GM12891 (cell line): ENCODE measurements at regions not wholly inside any gene's neighbourhood (a gene's known extent, or its start where the extent isn't known, plus 50 kb on each side); places are given as distances from the start of the nearest gene placed in this dataset.

ENCODE experiments used
- DNase-seq: peaks from one replicate; pipeline ENCODE4 v3.0.0; 2011; ENCODE audit warnings: low spot score; ENCODE audit not compliant: insufficient read length
- FAIRE-seq: peaks from 2 replicates; lab custom pipeline; 2011; peaks lifted over from hg19 to GRCh38; lab: Jason Lieb, UNC
- PAX5 ChIP-seq: IDR thresholded peaks from 2 replicates; pipeline ENCODE4 v1.6.1; 2011; ENCODE audit warnings: low read length, moderate library complexity, mild to moderate bottlenecking; ENCODE audit not compliant: insufficient read depth, severe bottlenecking
- POLR2A ChIP-seq: IDR thresholded peaks from 2 replicates; pipeline ENCODE4 v1.6.1; 2011; ENCODE audit warnings: low read depth, low read length, control low read depth
- POLR2AphosphoS5 ChIP-seq: IDR thresholded peaks from 2 replicates; pipeline ENCODE4 v1.6.1; 2011; ENCODE audit warnings: low read depth, low read length, control low read depth
- POU2F2 ChIP-seq: IDR thresholded peaks from 2 replicates; pipeline ENCODE4 v1.6.1; 2011; ENCODE audit warnings: low read depth, mild to moderate bottlenecking, control low read depth, low read length, moderate library complexity
- SPI1 ChIP-seq: IDR thresholded peaks from 2 replicates; pipeline ENCODE4 v1.6.1; 2011; ENCODE audit warnings: low read depth, low read length, control low read depth
- TAF1 ChIP-seq: IDR thresholded peaks from 2 replicates; pipeline ENCODE4 v1.6.1; 2011; ENCODE audit warnings: low read depth, low read length, control low read depth

GRCh38 chr10:45198486-45199204, 116.8 kb downstream of the OR13A1 start:
- FAIRE-seq = no peak
- DNase-seq = no peak
- TF ChIP-seq POU2F2 (no peak), POLR2AphosphoS5 (no peak), POLR2A (no peak), SPI1 (no peak), PAX5 (no peak), TAF1 (no peak)

- TF ChIP-seq SPI1 (no peak), POLR2AphosphoS5 (no peak), POU2F2 (no peak), POLR2A (no peak), PAX5 (no peak), TAF1 (no peak)
- no peak for FAIRE-seq
- DNase-seq = no peak
These were observed 116.1 kb downstream of the OR13A1 start for GRCh38 chr10:45199205-45199740.

- FAIRE-seq (no peak), DNase-seq (no peak)
- TF ChIP-seq POLR2AphosphoS5 (no peak), POU2F2 (no peak), PAX5 (no peak), TAF1 (no peak), SPI1 (no peak), POLR2A (no peak)
These were observed 114.1 kb downstream of the OR13A1 start for GRCh38 chr10:45201271-45201670.

GRCh38 chr10:45202242-45202641, 113.2 kb downstream of the OR13A1 start:
- FAIRE-seq = no peak
- TF ChIP-seq SPI1 (no peak), POLR2AphosphoS5 (no peak), POU2F2 (no peak), TAF1 (no peak), POLR2A (no peak), PAX5 (no peak)
- DNase-seq = no peak

- TF ChIP-seq TAF1 = no peak
- TF ChIP-seq POU2F2 = no peak
- TF ChIP-seq POLR2A = no peak
- no peak for TF ChIP-seq PAX5
- TF ChIP-seq SPI1 = no peak
- no peak for TF ChIP-seq POLR2AphosphoS5
- no peak for FAIRE-seq
- no peak for DNase-seq
These were observed 110.2 kb downstream of the OR13A1 start for GRCh38 chr10:45204954-45205775.

GRCh38 chr10:45209888-45210287, 105.5 kb downstream of the OR13A1 start:
- FAIRE-seq = no peak
- no peak for TF ChIP-seq POLR2A
- no peak for TF ChIP-seq PAX5
- no peak for TF ChIP-seq POU2F2
- no peak for DNase-seq

- FAIRE-seq (no peak), DNase-seq (no peak)
- TF ChIP-seq POLR2A (no peak), POU2F2 (no peak), TAF1 (no peak), PAX5 (no peak), SPI1 (no peak), POLR2AphosphoS5 (no peak)
These were observed 103.8 kb downstream of the OR13A1 start for GRCh38 chr10:45211576-45211975.

GRCh38 chr10:45219416-45219815, 96.0 kb downstream of the OR13A1 start:
- FAIRE-seq (no peak), DNase-seq (no peak)
- TF ChIP-seq TAF1 (no peak), POU2F2 (no peak), PAX5 (no peak)

- DNase-seq (no peak), FAIRE-seq (no peak)
- no peak for TF ChIP-seq PAX5
- TF ChIP-seq TAF1 = no peak
- no peak for TF ChIP-seq POLR2AphosphoS5
- TF ChIP-seq SPI1 = no peak
- TF ChIP-seq POLR2A = no peak
- TF ChIP-seq POU2F2 = no peak
These were observed 94.5 kb downstream of the OR13A1 start for GRCh38 chr10:45220931-45221330.
